GM18520 (cell line): ENCODE measurements at regions not wholly inside any gene's neighbourhood (a gene's known extent, or its start where the extent isn't known, plus 50 kb on each side); places are given as distances from the start of the nearest gene placed in this dataset.
"Not testable (repeated sequence)": the region's sequence is repeated elsewhere in the genome, so short reads cannot be mapped to it uniquely, and the experiment has no call there.

Experiments used
- ATAC-seq: cut with Tn5 transposase; IDR thresholded peaks from one replicate; pipeline ENCODE4 v1.9.1; 2021; ENCODE audit not compliant: unreplicated experiment

DNA sequence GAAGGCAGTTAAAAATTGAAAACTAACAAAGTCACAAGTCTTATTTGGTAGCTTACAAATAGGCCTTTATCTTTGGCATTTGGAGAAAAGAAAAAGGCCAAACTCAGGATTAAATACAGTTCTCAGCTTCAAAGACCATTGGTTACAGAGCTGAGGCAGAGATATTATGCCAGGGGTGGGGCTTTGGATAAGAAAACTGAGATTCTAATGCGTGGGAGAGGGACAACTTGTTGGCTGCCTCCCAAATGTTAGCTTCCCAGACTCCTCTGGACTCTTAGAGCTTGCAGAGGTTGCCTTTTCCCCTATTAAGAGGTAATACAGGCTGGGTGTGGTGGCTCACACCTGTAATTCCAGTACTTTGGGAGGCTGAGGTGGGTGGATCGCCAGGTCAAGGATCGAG, 231.8 kb downstream of the SQOR start:
- no peak for ATAC-seq

DNA sequence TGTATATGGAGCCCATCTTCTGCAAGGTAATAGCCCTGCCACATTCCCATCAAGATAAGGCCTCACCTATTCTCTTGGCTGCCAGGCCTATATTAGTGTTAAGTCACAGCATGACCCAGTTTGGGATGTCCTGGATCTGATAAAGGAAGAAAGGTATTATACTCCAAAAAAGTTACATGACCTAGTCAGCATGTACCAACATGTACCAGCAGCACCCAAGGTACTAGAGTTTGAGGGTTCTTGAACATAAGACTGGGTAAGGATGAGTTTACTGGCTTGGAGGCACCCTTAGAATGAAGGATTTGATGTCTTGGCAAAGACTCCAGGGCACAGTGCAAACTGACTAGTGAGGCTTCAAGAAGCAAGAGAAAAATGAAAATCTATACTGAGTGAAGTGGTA, 232.5 kb downstream of the SQOR start:
- ATAC-seq = no peak

DNA sequence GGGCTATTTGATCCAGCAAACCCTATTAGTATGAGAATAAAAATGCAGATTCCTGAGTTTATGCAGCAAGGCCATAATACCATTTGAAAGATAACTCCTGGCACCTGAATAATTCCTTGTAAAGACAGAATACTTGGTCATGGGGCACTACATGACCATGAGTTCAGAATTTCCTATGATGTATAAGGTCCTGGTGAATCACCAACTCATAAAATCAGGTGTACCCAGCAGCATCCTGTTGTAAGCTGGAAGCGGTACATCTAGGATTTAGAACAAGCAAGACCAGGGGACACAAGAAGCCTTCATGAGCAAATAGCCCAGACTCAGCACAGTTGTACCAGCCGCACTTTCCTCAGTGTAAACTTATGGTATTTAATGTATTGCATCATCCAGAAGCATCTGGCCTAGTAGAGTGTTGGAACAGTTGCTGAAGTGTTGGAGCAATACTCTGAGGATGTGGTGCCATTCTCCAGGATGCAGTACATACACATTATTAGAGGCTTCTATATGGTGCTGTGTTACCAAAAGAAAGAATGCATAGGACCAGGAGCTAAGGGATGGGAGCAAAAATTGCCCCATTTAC, 233.4 kb downstream of the SQOR start:
- no peak for ATAC-seq

DNA sequence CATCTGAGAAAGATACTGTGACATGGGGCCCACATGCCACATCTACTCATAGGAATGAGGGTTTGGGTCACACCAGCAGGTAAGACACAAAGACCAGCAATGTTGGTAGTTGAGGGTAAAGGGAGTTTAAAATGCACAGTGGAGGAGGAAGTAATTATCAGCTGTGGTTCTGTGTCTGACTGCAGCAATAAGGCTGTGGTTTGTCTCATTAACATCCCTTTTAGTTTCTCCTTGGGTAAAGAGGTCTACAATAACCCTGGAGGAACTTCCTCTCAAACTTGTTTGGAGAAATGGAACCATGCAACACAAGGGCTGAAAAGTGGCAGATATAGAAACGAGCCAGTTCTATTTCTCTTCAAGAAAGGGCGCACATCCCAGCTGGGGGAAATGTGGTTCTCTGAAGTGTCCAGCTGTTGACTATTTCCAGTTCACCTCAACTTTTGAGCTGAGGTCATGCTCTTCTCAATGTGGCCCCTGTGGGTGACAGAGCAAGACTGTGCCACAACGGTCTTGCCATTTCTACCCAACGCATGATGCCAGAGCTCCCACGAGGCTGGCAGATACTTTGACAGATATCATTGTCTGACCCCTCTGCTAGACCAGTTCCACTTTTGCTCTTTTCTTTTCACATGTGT, 234.3 kb downstream of the SQOR start:
- ATAC-seq = peak; percentile 68

DNA sequence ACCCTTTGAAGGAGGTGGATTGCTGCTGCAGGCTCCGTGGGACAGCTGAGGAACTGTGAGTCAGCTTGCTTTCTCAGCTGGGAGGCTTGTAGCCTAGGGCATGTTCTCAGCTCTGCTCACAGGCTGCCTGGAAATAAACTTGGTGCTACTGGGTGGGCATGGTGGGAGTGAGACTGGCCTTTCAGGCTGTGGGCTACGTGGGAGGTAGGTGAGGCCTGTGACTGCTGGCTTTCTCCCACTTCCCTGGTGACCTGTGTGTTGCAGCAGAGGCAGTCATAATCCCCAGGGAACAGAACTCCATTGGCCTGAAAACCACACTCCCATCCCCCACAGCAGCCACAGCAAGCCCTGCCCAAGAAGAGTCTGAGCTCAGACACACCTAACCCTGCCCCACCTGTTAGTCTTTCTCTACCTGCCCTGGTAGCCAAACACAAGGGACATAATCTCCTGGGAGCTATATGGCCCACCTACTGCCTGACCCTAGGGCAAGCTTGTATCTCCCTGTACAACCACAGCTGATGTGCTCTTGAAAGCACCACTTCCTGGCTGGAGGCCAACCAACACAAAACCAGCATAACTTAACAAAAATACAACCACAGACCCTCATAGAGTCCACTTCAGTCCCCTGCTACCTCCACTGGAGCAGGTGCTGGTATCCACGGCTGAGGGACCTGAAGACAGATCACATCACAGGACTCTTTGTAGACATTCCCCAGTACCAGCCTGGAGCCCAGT, 236.5 kb downstream of the SQOR start:
- ATAC-seq = no peak

DNA sequence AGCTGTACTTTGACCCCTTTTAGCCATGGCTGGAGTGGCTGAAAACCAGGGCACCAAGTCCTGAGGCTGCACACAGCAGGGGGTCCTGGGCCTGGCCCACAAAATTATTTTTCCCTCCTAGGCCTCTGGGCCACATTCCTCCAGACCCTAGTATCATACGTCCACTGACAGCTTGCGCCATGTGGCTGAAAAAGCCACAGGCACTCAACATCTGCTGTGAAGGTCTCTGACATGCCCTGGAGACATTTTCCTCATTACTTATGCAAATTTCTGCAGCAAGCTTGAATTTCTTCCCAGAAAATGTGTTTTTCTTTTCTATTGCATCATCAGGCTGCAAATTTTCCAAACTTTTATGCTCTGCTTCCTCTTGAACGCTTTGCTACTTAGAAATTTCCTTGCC, 239.0 kb downstream of the SQOR start:
- no peak for ATAC-seq

DNA sequence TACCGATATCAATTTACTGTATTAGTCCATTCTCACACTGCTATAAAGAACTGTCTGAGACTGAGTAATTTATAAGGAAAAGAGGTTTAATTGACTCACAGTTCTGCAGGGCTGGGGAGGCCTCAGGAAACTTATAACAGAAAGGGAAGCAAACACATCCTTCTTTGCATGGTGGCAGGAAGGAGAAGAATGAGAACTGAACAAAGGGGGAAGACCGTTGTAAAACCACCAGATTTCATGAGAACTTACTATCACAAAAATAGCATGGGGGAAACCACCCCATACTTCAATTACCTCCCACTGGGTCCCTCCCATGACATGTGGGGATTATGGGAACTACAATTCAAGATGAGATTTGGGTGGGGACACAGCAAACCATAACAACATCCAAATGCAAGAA, 239.7 kb downstream of the SQOR start:
- not testable (repeated sequence) for ATAC-seq

DNA sequence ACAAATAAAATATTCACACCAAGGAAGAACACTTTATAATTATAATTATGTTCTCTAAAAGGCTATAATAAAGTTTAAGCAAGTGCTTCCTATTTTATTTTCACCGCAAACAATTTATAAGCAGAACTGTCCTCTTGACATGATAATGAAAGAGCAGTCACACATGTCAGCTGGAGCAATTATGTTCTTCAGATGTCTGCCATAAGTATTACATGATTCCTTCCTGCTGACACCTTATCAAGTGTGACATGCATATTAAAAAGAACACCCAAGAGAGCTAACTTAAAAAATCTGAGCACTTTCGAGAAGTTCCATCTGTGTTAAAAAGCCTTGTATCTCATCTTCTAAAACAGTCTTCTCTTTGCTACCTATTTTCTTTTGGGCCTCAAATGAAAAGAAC, 249.5 kb downstream of the SQOR start:
- ATAC-seq = no peak

DNA sequence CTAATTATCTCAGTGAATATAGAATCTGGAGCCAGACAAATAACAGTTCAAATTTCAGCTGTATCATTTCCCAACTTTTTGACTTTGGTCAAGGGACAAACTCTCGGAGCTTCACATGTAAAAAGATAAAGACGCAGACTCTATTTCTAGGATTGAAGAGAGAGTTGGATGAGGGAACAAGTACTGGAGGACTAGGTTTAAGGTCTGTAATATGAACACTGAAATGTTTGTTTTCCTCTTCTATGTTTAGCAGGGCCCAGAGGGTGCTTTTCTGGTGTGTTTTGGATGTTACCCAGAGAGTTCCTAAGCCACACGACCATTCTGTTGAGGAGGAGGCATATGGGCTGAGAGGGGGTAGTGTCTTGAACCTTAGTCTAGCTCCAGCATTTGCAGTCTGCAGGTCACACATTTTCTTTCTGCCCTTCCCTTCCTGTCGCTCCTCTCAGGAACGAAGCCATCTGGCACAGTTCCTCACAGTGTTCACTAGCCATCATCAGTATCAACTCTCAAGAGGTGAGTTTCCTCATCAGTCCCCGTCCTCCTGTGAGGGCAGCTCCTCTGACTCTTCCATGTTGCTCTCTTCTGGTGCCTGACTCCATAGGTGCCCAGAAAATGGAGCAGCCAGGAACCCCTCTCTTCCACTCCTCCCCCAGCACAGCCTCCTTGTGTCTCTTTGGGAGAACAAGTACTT, 250.1 kb downstream of the SQOR start:
- ATAC-seq = no peak

DNA sequence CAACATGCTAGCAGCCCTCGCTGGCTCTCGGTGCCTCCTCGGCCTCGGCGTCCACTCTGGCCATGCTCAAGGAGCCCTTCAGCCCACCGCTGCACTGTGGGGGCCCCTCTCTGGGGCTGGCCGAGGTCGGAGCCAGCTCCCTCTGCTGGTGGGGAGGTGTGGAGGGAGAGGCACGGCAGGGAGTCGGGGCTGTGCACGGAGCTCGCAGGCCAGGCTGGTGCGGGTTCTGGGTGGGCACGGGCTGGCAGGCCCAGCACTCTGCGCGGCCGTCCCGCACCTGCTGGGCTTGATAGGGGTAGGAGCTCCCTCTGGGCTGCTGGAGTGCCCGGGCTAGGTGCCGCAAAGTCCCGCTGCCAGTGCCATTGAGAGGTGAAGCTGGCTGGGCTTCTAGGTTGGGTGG, 251.0 kb downstream of the SQOR start:
- no peak for ATAC-seq

DNA sequence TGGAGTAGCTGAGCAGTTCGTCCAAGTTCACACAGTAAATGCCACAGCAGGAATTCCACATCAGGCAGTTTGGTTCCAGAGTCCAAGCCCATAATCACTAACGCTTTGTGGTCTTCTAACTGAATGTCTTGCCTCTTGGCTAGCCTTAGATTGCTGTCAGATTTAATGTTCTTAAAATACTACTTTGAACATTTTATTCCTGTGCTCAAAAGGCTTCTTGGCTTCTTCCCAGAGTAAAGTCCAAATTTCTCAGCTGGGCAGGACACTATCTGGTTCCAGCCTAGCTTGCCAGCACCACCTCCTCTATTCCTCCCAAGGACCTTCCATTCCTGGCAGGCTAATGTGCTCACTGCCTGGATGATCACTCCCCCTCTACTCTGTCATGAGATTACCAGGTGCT, 256.9 kb downstream of the SQOR start:
- ATAC-seq = no peak

DNA sequence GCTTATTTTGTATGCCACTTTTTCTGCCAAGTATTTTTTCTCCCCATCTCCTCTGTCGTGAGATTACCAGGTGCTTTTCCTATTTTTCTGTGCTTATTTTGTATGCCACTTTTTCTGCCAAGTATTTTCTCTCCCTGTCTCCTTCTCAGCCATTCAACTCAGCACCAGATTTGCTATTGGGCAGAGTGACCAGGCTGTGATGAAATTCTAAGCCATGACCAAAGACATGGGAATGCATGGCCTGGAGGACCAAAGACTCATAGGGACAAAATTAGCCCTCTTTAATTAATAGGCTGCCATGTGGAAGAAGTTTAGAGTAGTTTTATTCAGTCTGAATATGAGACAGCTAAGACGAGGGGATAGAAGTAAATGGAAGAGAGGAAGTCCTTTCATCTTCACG, 257.4 kb downstream of the SQOR start:
- ATAC-seq = no peak

DNA sequence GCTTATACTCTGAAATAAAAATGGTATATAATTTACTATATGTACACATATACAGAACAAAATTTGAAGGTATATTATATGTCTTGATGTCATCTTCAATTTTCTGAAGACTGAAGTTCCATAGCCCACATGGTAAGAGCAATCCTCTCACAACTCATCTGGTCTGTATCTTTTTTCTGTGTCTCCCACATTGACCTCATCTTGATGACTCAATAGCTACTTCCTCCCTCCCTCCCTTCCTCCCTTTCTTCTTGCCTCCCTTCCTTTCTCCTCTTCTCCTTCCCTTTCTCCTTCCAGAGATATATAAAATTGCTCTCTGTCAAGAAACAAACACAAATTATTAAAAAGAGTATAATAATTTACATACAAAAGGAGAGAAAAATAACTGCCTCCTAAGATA, 268.5 kb downstream of the SQOR start:
- ATAC-seq = no peak

DNA sequence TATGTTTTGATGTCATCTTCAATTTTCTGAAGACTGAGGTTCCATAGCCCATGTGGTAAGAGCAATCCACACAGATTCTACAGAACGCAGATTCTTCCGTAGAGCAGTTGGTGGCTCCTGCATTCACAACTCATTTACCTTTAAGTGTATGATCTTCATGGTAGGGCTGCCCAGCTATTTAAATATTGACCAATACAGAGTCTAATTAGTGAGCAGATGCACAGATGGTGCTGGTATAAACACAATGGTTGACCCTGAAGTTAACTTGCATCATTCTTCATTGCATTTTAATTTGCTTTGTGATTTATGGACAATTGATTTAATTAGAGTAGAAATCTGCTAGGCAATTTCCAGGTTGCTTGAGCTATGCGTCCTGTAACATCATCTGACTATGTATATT, 269.2 kb downstream of the SQOR start:
- no peak for ATAC-seq

DNA sequence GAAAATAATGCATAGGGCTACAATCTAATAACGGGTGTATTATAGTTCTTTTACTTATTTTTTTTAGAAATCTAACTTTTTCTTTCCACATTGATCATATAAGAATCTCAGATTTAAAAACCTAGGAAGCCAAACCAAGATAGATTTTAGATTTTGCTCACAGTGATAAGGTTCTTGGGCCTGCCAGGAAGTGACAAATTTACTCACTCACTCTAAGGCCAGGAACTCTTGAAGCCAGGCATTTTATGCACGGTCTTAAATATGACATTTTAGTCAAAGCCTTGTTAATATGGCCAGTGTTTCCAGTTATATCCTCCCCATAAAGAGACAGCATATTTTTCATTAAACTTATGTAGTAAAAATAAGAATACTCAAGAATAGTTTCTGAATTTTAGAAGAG, 271.4 kb downstream of the SQOR start:
- ATAC-seq = no peak

DNA sequence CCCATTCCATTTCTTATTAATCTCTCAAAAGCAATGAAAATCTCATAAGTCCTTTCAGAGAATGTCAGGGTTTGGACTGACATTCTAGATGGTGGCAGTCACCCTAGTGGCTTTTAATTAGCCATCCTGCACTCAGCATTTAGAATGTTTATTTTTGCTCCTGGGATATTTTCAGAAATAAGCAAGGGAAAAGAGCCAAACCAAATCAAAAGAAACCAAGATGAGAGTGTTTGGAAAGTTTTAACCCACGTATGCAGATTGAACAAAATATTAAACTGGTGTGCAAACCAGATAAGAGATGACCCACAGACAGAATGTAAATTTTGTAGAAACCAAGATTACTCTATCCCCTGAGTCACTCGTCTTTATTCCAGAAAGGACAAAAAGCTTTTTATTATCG, 275.8 kb downstream of the SQOR start:
- no peak for ATAC-seq

DNA sequence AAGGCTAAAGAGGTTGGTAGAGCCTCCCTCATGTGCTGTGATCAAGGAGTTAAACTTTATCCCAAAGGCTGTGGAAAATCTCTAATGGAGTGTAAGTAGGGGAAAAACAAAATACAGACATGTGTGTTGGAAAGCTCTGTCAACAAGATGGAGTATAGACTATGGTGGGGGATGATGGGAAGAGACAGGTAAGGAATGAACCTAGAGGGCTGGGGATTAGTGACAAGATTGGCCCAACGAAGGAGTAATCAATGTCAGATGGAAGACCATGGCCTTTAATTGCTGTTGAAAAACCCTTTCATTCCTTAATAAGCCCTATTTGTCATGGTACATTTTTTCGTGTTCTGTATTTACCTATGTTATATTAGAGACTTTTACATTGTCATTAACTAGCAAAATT, 278.6 kb downstream of the SQOR start:
- ATAC-seq = no peak

DNA sequence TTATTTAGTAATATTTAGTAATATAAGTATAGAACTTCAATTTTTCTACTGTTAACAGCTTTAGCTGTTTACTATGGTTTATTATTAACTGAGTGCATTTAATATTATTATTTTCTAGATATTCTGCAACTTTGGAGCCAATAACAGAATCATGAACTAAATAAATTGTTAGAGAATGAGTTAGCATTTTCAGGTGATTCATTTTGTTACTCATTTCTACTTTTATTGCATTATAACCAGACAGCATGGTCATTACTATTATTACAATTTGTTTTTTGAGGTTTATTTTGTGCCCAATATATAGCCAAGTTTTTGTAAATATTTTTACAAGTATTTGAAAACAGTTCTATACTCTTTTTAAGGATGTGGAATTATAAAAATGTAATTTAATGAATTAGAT, 279.6 kb downstream of the SQOR start:
- ATAC-seq = no peak

DNA sequence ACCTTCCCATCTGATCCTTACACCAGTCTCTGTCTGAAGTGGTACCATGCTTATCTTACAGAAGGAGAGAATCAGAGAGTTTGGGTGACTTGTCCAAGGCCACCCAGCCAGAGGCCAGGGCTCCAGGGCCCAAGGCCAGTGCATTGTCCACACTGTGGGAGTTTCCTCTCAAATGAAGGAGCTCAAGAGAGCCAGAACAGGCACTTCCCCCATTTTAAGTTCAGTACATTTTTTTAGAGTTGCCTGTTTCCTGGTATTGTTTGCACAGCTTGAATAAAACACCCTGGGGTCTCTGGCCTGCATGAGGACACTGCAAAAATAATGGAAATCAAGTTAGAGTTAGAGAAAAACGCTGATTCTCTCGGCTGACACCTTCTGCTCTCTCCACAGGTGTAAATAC, 284.0 kb downstream of the SQOR start:
- no peak for ATAC-seq

DNA sequence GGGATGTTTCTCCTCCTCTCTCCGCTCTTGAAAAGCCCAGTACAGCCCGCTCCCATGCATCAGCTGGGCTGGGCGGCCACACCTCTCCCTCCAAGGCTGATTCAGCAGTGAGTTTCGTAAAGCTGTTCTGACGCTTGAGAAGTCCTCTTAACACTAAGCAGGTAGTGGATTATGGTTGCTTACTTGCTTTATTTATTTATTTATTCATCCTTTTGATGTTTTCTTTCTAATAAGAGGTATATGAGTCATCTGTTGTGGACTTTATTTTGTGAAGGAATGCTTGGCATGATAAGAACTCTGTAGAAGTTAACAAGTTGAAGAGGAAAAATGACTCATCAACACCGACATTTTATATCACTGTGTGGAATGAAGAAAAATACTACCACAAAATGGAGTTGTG, 285.0 kb downstream of the SQOR start:
- no peak for ATAC-seq

DNA sequence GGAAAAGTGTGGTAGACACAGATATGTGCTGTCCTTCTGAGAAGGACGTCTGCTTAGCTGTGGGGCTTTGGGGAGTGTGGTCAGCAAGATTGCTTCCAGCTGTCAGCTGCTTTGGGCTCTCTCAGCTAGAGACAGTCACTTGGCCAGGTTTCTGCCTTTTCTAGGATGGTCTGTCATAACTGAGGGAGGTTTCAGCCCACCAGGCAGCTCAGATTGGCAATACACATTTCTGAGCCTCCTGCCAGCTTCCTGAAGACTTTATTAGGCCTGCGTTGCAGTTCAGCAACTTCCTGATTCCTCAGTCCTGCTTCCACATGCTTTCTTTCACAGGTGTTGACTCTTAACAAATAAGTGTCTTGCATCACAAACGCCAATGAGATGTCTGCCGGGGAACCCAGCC, 286.5 kb downstream of the SQOR start:
- no peak for ATAC-seq

DNA sequence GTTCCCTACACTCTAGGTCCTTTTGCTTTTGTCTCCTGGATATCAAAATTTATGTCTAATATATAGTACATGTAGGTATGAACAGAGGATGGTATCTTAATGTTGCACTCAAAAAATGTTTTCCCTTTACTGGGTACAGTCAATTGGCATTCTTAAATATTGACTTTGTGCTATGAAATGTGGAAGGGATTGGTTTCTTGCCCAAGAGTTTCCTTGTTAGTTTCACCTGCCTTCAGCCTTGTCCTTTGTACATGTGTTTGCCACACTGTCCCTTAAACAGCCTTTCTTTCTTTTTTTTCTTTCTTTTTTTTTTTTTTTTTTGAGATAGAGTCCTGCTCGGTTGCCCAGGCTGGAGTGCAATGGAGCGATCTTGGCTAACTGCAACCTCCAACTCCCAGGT, 287.1 kb downstream of the SQOR start:
- ATAC-seq = no peak
